B cell (primary cell): ENCODE measurements at regions not wholly inside any gene's neighbourhood (a gene's known extent, or its start where the extent isn't known, plus 50 kb on each side); places are given as distances from the start of the nearest gene placed in this dataset.

Experiments used
- ATAC-seq: fragments of 200-7000 bp; cut with Tn5 transposase; one replicate; pipeline ENCODE4 v1.10.0; 2021; ENCODE audit warnings: low read depth, mild to moderate bottlenecking, moderate number of reproducible peaks, moderate library complexity
- CTCF ChIA-PET: fragments of 350-600 bp; sonication (Branson Sonifier 250); formaldehyde crosslinking; loops from one replicate; lab custom pipeline; 2021; ENCODE audit warnings: antibody characterized with exemption, inconsistent platforms; lab: Charles Lee
- POLR2A ChIA-PET: fragments of 350-600 bp; sonication (Branson Sonifier 250); formaldehyde crosslinking; loops from one replicate; lab custom pipeline; 2021; ENCODE audit warnings: antibody characterized with exemption; lab: Charles Lee
- DNase-seq: peaks from one replicate; pipeline ENCODE4 v3.0.0; 2013
- H2AFZ ChIP-seq: 2 replicates; pipeline ENCODE4 v1.6.1; 2012; ENCODE audit warnings: mild to moderate bottlenecking, low read depth, low read length; ENCODE audit not compliant: insufficient read depth, poor library complexity, severe bottlenecking
- H3K27ac ChIP-seq, 2 donors: 1 replicate in 1 of 2; 2 replicates in 1 of 2; pipeline ENCODE4 v1.5.1; 2012 to 2013; ENCODE audit warnings: low read length in 2 of 2, mild to moderate bottlenecking in 2 of 2, moderate library complexity in 1 of 2
- H3K27me3 ChIP-seq, 4 experiments: fragments of 200-600 bp in 1 of 4; sonication (generic) in 1 of 4; replicated peaks in 1 of 4; 1 replicate in 2 of 4; 2 replicates in 2 of 4; pipeline versions ENCODE4 v1.6.1 to v1.7.0; 2013 to 2016; ENCODE audit warnings: low read length in 3 of 4, mild to moderate bottlenecking in 2 of 4, mixed read lengths in 1 of 4, moderate library complexity in 1 of 4; ENCODE audit not compliant: insufficient read depth in 4 of 4, control insufficient read depth in 3 of 4; ENCODE audit errors: control extremely low read depth in 1 of 4
- H3K36me3 ChIP-seq, 2 experiments: replicated peaks in 1 of 2; 1 replicate in 1 of 2; 2 replicates in 1 of 2; pipeline versions ENCODE4 v1.6.1 to v1.7.1; 2013; ENCODE audit warnings: low read length in 1 of 2; ENCODE audit not compliant: insufficient read depth in 2 of 2, control insufficient read depth in 1 of 2; ENCODE audit errors: control extremely low read depth in 1 of 2, extremely low read depth in 1 of 2
- H3K4me1 ChIP-seq, 2 donors: fragments of 200-600 bp in 1 of 2; sonication (generic) in 1 of 2; 1 replicate in 1 of 2; 2 replicates in 1 of 2; pipeline versions ENCODE4 v1.5.1 to v1.6.1; 2013 to 2017; ENCODE audit warnings: low read length in 2 of 2; ENCODE audit not compliant: control insufficient read depth in 2 of 2, insufficient read depth in 2 of 2
- H3K4me2 ChIP-seq: replicated peaks from 2 replicates; pipeline ENCODE3; 2012; ENCODE audit warnings: mild to moderate bottlenecking, low read depth, low read length; ENCODE audit not compliant: poor library complexity, severe bottlenecking
- H3K4me3 ChIP-seq, 5 experiments: fragments of 200-600 bp in 1 of 5; sonication (generic) in 1 of 5; 1 replicate in 3 of 5; 2 replicates in 2 of 5; pipeline versions ENCODE4 v1.5.1 to v1.7.0; 2011 to 2016; ENCODE audit warnings: low read length in 4 of 5, mild to moderate bottlenecking in 4 of 5, low read depth in 2 of 5, control low read depth in 1 of 5, moderate library complexity in 1 of 5; ENCODE audit not compliant: insufficient read depth in 1 of 5; ENCODE audit errors: control extremely low read depth in 1 of 5, extremely low read depth in 1 of 5
- H3K79me2 ChIP-seq: fragments of 200-600 bp; sonication (generic); one replicate; pipeline ENCODE4 v1.6.0; 2016; ENCODE audit warnings: low read length; ENCODE audit not compliant: control insufficient read depth, insufficient read depth
- H3K9ac ChIP-seq: fragments of 200-600 bp; sonication (generic); 2 replicates; pipeline ENCODE4 v1.6.1; 2017; ENCODE audit warnings: mild to moderate bottlenecking, low read length, moderate library complexity
- H3K9me3 ChIP-seq, 3 donors: one replicate each; pipeline versions ENCODE4 v1.6.1 to v1.7.1; 2013; ENCODE audit warnings: low read length in 2 of 3; ENCODE audit not compliant: control insufficient read depth in 2 of 3, insufficient read depth in 1 of 3; ENCODE audit errors: control extremely low read depth in 1 of 3
- H4K20me1 ChIP-seq: 2 replicates; pipeline ENCODE4 v1.6.0; 2012; ENCODE audit warnings: mild to moderate bottlenecking, low read length; ENCODE audit not compliant: insufficient read depth, control insufficient read depth, poor library complexity, severe bottlenecking
- H3K27ac Mint-ChIP-seq: one replicate; pipeline ENCODE4 v1.8.0; 2021; ENCODE audit warnings: mixed read lengths
- H3K27me3 Mint-ChIP-seq: one replicate; pipeline ENCODE4 v1.8.0; 2021; ENCODE audit warnings: mixed read lengths
- H3K4me1 Mint-ChIP-seq: one replicate; pipeline ENCODE4 v1.8.0; 2021; ENCODE audit warnings: mixed read lengths
- H3K4me3 Mint-ChIP-seq: one replicate; pipeline ENCODE4 v1.8.0; 2021; ENCODE audit warnings: mixed read lengths
- H3K9me3 Mint-ChIP-seq: one replicate; pipeline ENCODE4 v1.8.0; 2022; ENCODE audit warnings: mixed read lengths; ENCODE audit not compliant: insufficient read depth
- CTCF ChIP-seq: fragments of 200-600 bp; IDR thresholded peaks from one replicate; pipeline ENCODE4 v1.8.0; 2022; ENCODE audit warnings: antibody characterized with exemption, mild to moderate bottlenecking
- EZH2 ChIP-seq: IDR thresholded peaks from 2 replicates; pipeline ENCODE4 v1.6.1; 2012; ENCODE audit warnings: borderline replicate concordance, low read depth, mild to moderate bottlenecking, moderate library complexity, low read length; ENCODE audit not compliant: insufficient read depth, poor library complexity, severe bottlenecking
- WGBS: methylation state at CpG from one replicate; pipeline ENCODE4 v1.1.5; 2013; ENCODE audit warnings: missing lambda C conversion rate; ENCODE audit not compliant: insufficient coverage; 5-methylcytosine and 5-hydroxymethylcytosine counted together
- intact Hi-C: fragments of 100-400 bp; cut with micrococcal nuclease; formaldehyde crosslinking; loops from one replicate; pipeline ENCODE4 v1.10.0; 2022

GRCh38 chr6:92047860-92048259 is 1371.5 kb downstream of the EPHA7 start:
- Histone ChIP-seq H3K9ac (no peak overlapping the region), H3K4me3 (no peak overlapping the region), H3K4me2 (no peak overlapping the region), H3K36me3 (no peaks in the 10 kb centered on the region), H3K9me3 (no peaks in the 10 kb centered on the region), H3K27me3 (no peaks in the 10 kb centered on the region), H3K27ac (no peak overlapping the region), H3K79me2 (no peaks in the 10 kb centered on the region), H4K20me1 (no peaks in the 10 kb centered on the region), H3K4me1 (no peaks in the 10 kb centered on the region), H2AFZ (no peak overlapping the region)
- Mint-ChIP-seq H3K27me3 (no peaks in the 10 kb centered on the region), H3K9me3 (no peaks in the 10 kb centered on the region), H3K4me3 (no peak overlapping the region), H3K27ac (no peak overlapping the region), H3K4me1 (no peaks in the 10 kb centered on the region)
- ATAC-seq (no peak), DNase-seq (no peak)
- WGBS = 100% methylated on average over 2 of the region's 4 CpGs
- ChIA-PET CTCF (no interaction called here), POLR2A (no interaction called here)
- intact Hi-C loops = no loop called here
- TF ChIP-seq CTCF (no peak), EZH2 (no peak)

- no peak overlapping the region for H3K27ac ChIP-seq
- H3K79me2 ChIP-seq = no peaks in the 10 kb centered on the region
- DNase-seq = no peak
- Mint-ChIP-seq H3K27me3 (no peaks in the 10 kb centered on the region), H3K9me3 (no peaks in the 10 kb centered on the region), H3K4me1 (no peaks in the 10 kb centered on the region), H3K4me3 (no peak overlapping the region), H3K27ac (no peak overlapping the region)
- H3K9me3 ChIP-seq = no peaks in the 10 kb centered on the region
- WGBS = 93% methylated on average over 2 of the region's 4 CpGs
- H4K20me1 ChIP-seq = no peaks in the 10 kb centered on the region
- no peak overlapping the region for H3K4me2 ChIP-seq
- ChIA-PET POLR2A (no interaction called here), CTCF (no interaction called here)
- no peaks in the 10 kb centered on the region for H3K27me3 ChIP-seq
- no peak overlapping the region for H3K9ac ChIP-seq
- intact Hi-C loops = no loop called here
- no peak for ATAC-seq
- H2AFZ ChIP-seq = no peak overlapping the region
- TF ChIP-seq EZH2 = no peak
- H3K4me3 ChIP-seq = no peak overlapping the region
- H3K4me1 ChIP-seq = no peaks in the 10 kb centered on the region
- no peaks in the 10 kb centered on the region for H3K36me3 ChIP-seq
These were observed 1372.1 kb downstream of the EPHA7 start for GRCh38 chr6:92047152-92047850.
